Right ventricle myocardium inferior (tissue), 1 donor: ENCODE measurements at regions not wholly inside any gene's neighbourhood (a gene's known extent, or its start where the extent isn't known, plus 50 kb on each side); places are given as distances from the start of the nearest gene placed in this dataset.

Experiments
- ATAC-seq: fragments of 200-7000 bp; cut with Tn5 transposase; one replicate; pipeline ENCODE4 v1.9.1; 2020; ENCODE audit warnings: mild to moderate bottlenecking, moderate library complexity
- DNase-seq: peaks from one replicate; pipeline ENCODE4 v3.0.0; 2021; ENCODE audit errors: missing footprints
- intact Hi-C: fragments of 100-400 bp; cut with DNase I; formaldehyde crosslinking; loops from one replicate; pipeline ENCODE4 v1.11.0; 2022
- donor health status: DM: no; HTN: yes; CAD: no; lungs with severe emphysema.

- ATAC-seq, result no peak
Observed at GRCh38 chr4:181672751-181673150, 570.5 kb upstream of the TENM3 start.

GRCh38 chr4:181674315-181674875, 568.8 kb upstream of the TENM3 start:
- no peak for DNase-seq
- intact Hi-C loops, result no loop called here
- ATAC-seq, result no peak

More at GRCh38 chr4:181672751-181673150, 570.5 kb upstream of the TENM3 start:
- intact Hi-C loops, result no loop called here
- DNase-seq, result no peak

- no peak for ATAC-seq
- intact Hi-C loops, result no loop called here
- DNase-seq, result no peak
Observed at GRCh38 chr4:181676546-181676945, 566.7 kb upstream of the TENM3 start.

GRCh38 chr4:181677201-181677600, 566.0 kb upstream of the TENM3 start:
- intact Hi-C loops, result no loop called here
- DNase-seq (no peak), ATAC-seq (no peak)

- ATAC-seq (no peak), DNase-seq (no peak)
- intact Hi-C loops, result no loop called here
Observed at GRCh38 chr4:181677621-181678020, 565.6 kb upstream of the TENM3 start.

- DNase-seq (no peak), ATAC-seq (no peak)
- intact Hi-C loops, result no loop called here
Observed at GRCh38 chr4:181679754-181680153, 563.4 kb upstream of the TENM3 start.

GRCh38 chr4:181682367-181683047, 560.7 kb upstream of the TENM3 start:
- intact Hi-C loops, result no loop called here

GRCh38 chr4:181684310-181684709, 558.9 kb upstream of the TENM3 start:
- intact Hi-C loops, result no loop called here
- DNase-seq (no peak), ATAC-seq (no peak)

More at GRCh38 chr4:181682367-181683047, 560.7 kb upstream of the TENM3 start:
- DNase-seq (no peak), ATAC-seq (no peak)

- intact Hi-C loops, result no loop called here
- DNase-seq, result no peak
- ATAC-seq, result no peak
Observed at GRCh38 chr4:181685461-181685860, 557.7 kb upstream of the TENM3 start.

GRCh38 chr4:181685911-181686310, 557.3 kb upstream of the TENM3 start:
- intact Hi-C loops, result no loop called here
- no peak for ATAC-seq

GRCh38 chr4:181687116-181687515, 556.1 kb upstream of the TENM3 start:
- ATAC-seq (no peak), DNase-seq (no peak)
- intact Hi-C loops, result no loop called here

More at GRCh38 chr4:181685911-181686310, 557.3 kb upstream of the TENM3 start:
- no peak for DNase-seq

GRCh38 chr4:181688432-181688831, 554.8 kb upstream of the TENM3 start:
- no peak for ATAC-seq

GRCh38 chr4:181688872-181689271, 554.3 kb upstream of the TENM3 start:
- ATAC-seq, result no peak
- intact Hi-C loops, result no loop called here
- DNase-seq, result no peak

More at GRCh38 chr4:181688432-181688831, 554.8 kb upstream of the TENM3 start:
- intact Hi-C loops, result no loop called here
- DNase-seq, result no peak

GRCh38 chr4:181690498-181690897, 552.7 kb upstream of the TENM3 start:
- DNase-seq, result no peak
- intact Hi-C loops, result no loop called here
- ATAC-seq, result no peak

- DNase-seq (no peak), ATAC-seq (no peak)
- intact Hi-C loops, result no loop called here
Observed at GRCh38 chr4:181692965-181693364, 550.2 kb upstream of the TENM3 start.

GRCh38 chr4:181693517-181693916, 549.7 kb upstream of the TENM3 start:
- no peak for ATAC-seq
- intact Hi-C loops, result no loop called here
- DNase-seq, result no peak

GRCh38 chr4:181698221-181698620, 545.0 kb upstream of the TENM3 start:
- DNase-seq (no peak), ATAC-seq (no peak)
- intact Hi-C loops, result no loop called here

- no peak for DNase-seq
- ATAC-seq, result no peak
- intact Hi-C loops, result no loop called here
Observed at GRCh38 chr4:181701214-181701613, 542.0 kb upstream of the TENM3 start.

GRCh38 chr4:181701894-181702293, 541.3 kb upstream of the TENM3 start:
- DNase-seq, result no peak
- intact Hi-C loops, result no loop called here
- no peak for ATAC-seq

GRCh38 chr4:181702864-181703495, 540.2 kb upstream of the TENM3 start:
- no peak for ATAC-seq
- intact Hi-C loops, result no loop called here
- DNase-seq, result no peak
